Body of pancreas (tissue), 4 donors: ENCODE measurements at regions not wholly inside any gene's neighbourhood (a gene's known extent, or its start where the extent isn't known, plus 50 kb on each side); places are given as distances from the start of the nearest gene placed in this dataset.

Experiments
- POLR2A ChIP-seq, 3 donors: fragments of 450-650 bp; IDR thresholded peaks; one replicate each; pipeline ENCODE4 v1.6.1; 2016; ENCODE audit warnings: antibody characterized with exemption in 3 of 3, mild to moderate bottlenecking in 2 of 3
- TF ChIP-seq, protein P1 (sequence below), 7 experiments: fragments of 450-650 bp in 4 of 7; fragments of 200-600 bp in 3 of 7; sonication (generic) in 3 of 7; IDR thresholded peaks; one replicate each; pipeline ENCODE4 v1.5.1; 2016 to 2019; ENCODE audit warnings: antibody characterized with exemption in 7 of 7

DNA sequence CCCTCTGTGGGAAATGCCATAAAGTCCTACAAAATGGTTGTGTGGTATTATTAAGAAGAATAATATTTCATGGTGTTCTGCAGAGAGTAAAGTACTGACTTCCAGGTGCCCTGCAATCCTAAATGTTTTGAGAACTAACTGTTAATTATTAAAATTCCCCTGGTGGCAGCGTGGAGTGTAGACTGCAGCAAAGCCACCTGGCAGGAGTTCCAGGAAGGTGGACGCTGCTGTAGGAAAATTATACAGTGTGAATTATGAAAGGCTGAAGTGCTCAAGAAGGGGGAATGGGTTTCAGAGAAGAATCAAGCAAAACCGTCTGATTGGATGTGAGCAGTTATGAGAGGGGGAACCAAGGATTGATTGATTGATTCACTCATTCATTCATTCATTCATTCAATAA, 572.4 kb upstream of the PPP2R3A start:
- TF ChIP-seq, protein P1, sequence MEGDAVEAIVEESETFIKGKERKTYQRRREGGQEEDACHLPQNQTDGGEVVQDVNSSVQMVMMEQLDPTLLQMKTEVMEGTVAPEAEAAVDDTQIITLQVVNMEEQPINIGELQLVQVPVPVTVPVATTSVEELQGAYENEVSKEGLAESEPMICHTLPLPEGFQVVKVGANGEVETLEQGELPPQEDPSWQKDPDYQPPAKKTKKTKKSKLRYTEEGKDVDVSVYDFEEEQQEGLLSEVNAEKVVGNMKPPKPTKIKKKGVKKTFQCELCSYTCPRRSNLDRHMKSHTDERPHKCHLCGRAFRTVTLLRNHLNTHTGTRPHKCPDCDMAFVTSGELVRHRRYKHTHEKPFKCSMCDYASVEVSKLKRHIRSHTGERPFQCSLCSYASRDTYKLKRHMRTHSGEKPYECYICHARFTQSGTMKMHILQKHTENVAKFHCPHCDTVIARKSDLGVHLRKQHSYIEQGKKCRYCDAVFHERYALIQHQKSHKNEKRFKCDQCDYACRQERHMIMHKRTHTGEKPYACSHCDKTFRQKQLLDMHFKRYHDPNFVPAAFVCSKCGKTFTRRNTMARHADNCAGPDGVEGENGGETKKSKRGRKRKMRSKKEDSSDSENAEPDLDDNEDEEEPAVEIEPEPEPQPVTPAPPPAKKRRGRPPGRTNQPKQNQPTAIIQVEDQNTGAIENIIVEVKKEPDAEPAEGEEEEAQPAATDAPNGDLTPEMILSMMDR (IDR thresholded peaks at IDR 0.05): no peak
- TF ChIP-seq POLR2A (IDR thresholded peaks at IDR 0.05): no peak
